GM12865 (cell line): ENCODE measurements at regions not wholly inside any gene's neighbourhood (a gene's known extent, or its start where the extent isn't known, plus 50 kb on each side); places are given as distances from the start of the nearest gene placed in this dataset.
"Not testable (repeated sequence)": the region's sequence is repeated elsewhere in the genome, so short reads cannot be mapped to it uniquely, and the experiment has no call there.

Experiments used
- DNase-seq: peaks from one replicate; pipeline ENCODE4 v3.0.0; 2010; ENCODE audit warnings: low read depth
- H3K4me3 ChIP-seq: 2 replicates; pipeline ENCODE4 v1.5.1; 2011; ENCODE audit warnings: mild to moderate bottlenecking, low read depth, low read length, control low read depth
- CTCF ChIP-seq: IDR thresholded peaks from 2 replicates; pipeline ENCODE4 v1.5.1; 2011; ENCODE audit warnings: low read length, control low read depth, low read depth, inconsistent platforms; ENCODE audit not compliant: insufficient read depth; ENCODE audit errors: missing control alignments

DNA sequence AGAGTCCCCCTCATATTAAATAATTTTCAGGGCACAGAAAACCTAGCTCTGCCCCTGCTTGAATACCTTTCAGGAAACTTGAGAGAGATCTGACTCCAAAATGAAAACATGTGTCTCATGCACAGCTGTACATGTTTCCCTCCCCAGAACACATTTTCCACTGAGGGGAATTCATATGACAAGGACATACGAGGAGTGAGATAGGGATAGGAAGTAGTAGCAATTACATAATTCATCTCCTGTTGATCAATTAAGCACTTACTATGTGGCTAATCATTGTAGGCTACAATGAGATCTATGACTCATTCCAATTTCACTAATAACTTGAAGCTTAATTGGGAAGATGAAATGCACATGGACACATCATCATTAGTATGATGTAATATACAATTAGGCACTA is 302.1 kb downstream of the PCDH11X start:
- not testable (repeated sequence) for H3K4me3 ChIP-seq, DNase-seq

DNA sequence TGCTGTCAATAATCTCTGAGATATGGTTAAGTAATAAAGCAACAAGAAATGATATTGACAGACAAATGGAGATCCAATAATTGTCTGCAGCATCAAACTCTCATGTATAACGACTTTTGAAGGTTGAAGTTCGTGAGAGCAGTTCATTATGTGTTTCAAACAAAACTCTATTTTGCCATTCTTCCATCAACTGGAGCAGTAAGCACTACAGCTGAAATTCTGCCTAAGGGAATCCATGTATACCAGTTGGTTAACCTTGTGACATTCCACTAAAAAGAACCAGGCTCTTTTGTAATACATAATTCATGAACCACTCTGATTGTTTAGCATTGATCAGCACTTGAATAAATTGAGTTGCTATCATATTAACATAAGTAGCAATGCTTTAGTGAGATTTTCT is 311.6 kb downstream of the PCDH11X start:
- not testable (repeated sequence) for DNase-seq, H3K4me3 ChIP-seq

GRCh38 chrX:92098136-92098535 is 319.0 kb downstream of the PCDH11X start:
- not testable (repeated sequence) for H3K4me3 ChIP-seq, DNase-seq

GRCh38 chrX:92100095-92100494 is 320.9 kb downstream of the PCDH11X start:
- not testable (repeated sequence) for DNase-seq

GRCh38 chrX:92105693-92106092 is 326.5 kb downstream of the PCDH11X start:
- H3K4me3 ChIP-seq, DNase-seq: not testable (repeated sequence)

More at GRCh38 chrX:92100095-92100494, 320.9 kb downstream of the PCDH11X start:
- not testable (repeated sequence) for H3K4me3 ChIP-seq

DNA sequence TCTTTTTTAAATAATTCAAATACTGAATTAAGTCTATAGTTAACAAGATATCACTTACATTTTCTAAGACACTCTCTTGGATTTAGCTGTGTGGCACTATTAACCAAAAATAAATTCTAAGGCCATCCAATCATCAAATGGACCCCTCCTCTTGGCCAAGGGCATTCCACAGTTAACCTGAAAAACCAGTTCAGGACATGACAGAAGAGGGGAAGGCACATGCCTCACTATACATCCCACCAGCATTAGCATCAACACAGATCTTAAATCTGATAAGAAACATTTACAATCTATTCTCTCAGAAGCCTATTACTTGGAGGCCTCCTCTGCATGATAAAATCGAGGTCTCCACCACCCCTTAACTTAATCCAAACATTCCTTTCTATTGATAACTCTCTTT is 327.5 kb downstream of the PCDH11X start:
- not testable (repeated sequence) for DNase-seq, H3K4me3 ChIP-seq

DNA sequence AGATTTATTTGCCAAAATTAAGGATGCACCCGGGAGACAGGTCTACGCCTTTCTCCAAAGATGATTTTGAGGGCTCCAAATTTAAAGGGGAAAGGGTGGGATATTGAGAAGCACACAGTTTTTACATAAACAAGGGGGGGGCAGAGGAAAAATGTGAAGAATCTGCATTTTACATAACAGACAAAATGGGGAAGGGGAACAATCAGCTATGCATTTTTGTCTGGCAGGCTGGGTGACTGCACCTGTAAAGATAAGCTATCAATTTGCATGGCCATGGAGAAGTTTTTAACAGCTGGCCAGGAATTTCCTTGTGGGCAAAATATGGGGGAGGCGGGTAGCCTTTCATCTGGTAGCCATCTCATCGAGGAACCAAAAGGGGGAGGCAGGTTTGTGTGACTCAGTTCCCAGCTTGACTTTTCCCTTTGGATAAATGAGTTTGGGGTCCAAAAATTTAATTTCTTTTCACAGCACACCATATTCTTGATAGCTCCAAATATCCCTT is 331.3 kb downstream of the PCDH11X start:
- not testable (repeated sequence) for DNase-seq, H3K4me3 ChIP-seq

DNA sequence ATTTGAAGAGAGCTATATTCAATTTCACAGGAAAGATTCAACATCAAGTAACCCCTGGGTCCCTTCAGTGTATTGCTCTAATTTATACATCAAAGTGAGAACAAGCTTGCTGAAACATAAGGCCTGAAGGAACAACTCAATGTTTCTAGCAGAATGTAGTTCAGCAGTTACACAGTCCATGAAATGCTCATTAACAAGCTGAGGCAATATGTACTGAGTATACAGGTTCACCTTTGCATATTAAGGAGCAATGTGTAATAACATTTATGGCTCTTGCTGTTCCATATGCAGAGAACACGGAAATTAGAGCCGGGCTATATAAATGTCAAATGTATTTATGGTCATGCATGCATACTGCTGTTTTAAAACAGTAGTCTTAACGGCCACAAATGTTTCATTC is 338.5 kb downstream of the PCDH11X start:
- not testable (repeated sequence) for DNase-seq, H3K4me3 ChIP-seq

DNA sequence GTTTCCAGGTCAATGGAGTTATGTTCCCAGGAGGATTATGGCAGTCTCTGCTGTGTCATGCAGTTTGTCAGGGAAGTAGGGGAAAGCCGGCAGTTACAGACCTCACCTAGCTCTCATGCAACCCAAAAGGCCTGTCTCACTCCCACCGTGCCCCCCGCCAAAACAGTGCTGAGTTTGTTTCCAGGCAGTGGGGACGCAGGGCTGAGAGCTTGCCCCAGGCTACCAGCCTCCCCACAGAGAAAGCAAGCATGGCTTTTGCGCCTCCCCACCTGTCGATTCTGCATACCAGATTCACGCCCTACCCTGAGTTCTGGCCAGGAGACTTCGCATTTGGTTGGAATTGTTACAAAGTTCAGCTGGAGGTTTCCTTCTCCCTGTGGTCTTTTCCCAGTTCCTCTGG is 383.9 kb downstream of the PCDH11X start:
- not testable (repeated sequence) for H3K4me3 ChIP-seq, DNase-seq

DNA sequence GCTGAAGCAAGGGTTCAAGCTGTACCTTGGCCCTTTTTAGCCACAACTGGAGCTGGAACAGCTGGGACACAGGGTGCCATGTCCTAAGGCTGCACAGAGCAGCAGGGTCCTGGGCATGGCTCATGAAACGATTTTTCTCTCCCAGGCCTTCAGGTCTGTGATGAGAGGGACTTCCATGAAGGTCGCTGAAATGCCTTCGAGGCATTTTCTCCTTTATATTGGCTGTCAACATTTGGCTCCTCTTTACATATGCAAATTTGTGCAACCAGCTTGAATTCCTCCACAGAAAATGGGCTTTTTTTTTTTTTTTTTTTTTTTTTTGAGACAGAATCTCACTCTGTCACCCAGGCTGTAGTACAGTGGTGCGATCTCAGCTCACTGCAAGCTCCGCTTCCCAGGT is 430.8 kb downstream of the PCDH11X start:
- DNase-seq = no peak
- no peak overlapping the region for H3K4me3 ChIP-seq
- no peak for TF ChIP-seq CTCF

DNA sequence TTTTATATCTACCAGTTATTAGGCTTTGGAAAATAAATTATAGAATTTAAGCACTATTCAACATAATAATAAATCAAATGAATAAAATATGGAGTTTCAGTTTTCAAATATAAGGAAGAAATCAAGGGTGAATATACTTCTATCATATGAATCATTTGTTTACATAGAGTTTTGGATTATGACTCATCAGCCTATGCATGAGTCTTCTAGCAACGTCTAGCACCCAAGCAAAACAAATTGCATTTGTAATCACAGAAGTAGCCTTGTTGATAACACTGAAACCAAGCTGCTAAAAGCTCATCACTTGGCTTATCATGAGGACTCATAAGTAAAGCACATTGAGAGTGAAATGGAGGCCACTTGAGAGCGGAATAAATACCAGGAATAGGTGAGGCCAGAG is 434.6 kb downstream of the PCDH11X start:
- no peak for TF ChIP-seq CTCF
- DNase-seq = no peak

DNA sequence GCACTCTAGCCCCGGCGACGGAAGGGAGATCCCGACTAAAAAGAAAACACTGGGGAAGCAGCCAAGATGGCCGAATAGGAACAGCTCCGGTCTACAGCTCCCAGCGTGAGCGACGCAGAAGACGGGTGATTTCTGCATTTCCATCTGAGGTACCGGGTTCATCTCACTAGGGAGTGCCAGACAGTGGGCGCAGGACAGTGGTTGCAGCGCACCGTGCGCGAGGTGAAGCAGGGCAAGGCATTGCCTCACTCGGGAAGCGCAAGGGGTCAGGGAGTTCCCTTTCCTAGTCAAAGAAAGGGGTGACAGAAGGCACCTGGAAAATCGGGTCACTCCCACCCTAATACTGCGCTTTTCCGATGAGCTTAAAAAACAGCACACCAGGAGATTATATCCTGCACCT is 435.8 kb downstream of the PCDH11X start:
- DNase-seq, H3K4me3 ChIP-seq: not testable (repeated sequence)

More for the DNA sequence above, 434.6 kb downstream of the PCDH11X start:
- no peak overlapping the region for H3K4me3 ChIP-seq

DNA sequence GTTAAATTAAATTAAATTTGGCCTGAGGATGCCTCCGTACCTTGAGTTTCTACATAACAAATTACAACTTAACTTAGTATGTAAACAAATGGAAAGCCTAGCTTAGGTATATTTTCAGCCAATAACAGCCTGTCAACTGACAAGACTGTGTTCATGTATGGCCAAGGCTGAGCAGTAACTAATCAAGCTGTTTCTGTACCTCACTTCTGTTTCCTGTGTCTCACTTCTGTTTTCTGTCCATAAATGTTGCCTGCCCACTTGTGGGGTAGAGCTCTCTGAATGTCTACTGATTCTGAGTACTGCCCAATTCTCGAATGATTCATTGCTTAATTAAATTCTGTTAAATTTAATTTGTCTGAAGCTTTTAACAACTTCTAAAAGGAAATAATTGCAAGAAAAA is 445.2 kb downstream of the PCDH11X start:
- no peak overlapping the region for H3K4me3 ChIP-seq
- TF ChIP-seq CTCF = no peak
- no peak for DNase-seq
